Stimulated activated CD4-positive, alpha-beta T cell treated with anti-CD3 and anti-CD28 coated beads, Interleukin-1b, Interleukin-23, amount 100 ng/mL, for 1 hour (primary cell): ENCODE measurements at regions not wholly inside any gene's neighbourhood (a gene's known extent, or its start where the extent isn't known, plus 50 kb on each side); places are given as distances from the start of the nearest gene placed in this dataset.

ENCODE experiments used
- DNase-seq, 2 donors: peaks; one replicate each; pipeline ENCODE4 v3.0.0-alpha.2; 2020; ENCODE audit warnings: low read depth in 2 of 2

DNA sequence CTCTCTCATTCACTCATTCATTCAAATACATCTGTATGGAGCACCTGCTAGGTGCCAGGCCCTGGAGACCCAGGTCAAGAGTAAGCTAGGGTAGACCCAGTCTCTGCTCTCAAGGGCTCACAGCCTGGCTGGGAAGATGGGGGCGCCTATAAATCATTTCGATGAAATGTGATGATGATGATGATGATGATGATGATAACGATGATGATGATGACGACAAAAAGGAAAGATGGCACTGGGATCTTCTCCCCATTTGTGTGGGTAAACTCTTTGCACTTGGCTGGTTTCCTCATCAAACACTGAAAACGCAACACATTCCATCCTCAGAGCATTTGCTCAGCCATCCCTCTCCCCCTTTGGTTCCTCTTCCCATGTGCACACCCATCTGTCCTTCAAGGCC, 188.0 kb upstream of the CDYL start:
- DNase-seq, result no peak

DNA sequence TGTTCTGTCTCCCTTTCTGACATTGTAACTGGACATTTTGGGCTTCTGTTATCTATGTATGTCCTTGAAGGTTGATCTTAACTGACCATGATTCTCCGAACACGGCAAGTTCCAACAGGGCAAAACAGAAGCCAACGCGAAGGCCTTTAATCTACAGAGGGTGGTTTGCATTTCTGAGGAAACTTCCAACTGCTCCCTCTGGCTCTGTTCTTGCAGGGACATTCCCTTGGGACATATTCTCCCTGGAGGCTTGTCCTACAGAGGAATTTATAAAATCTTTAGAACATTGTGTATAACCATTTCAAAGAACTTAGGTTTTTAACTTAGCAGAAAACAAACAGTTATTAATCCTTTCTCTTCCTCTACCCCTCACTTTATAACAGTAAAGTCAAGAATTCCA, 189.0 kb upstream of the CDYL start:
- no peak for DNase-seq

DNA sequence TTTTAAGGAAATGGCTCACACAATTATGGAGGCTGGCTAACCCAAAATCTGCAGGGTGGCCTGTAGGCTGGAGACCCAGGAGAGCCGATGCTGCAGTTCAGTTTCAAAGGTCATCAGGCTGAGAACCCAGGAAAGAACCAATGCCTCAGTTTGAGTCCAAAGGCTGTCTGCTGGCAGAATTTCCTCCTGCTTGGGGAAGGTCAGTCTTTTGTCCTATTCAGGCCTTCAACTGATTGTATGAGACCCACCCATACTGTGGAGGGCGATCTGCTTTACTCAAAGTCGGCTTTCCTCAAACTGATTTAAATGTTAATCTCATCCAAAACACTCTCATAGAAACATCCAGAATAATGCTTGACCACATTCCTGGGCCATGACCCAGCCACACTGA, 189.7 kb upstream of the CDYL start:
- no peak for DNase-seq

DNA sequence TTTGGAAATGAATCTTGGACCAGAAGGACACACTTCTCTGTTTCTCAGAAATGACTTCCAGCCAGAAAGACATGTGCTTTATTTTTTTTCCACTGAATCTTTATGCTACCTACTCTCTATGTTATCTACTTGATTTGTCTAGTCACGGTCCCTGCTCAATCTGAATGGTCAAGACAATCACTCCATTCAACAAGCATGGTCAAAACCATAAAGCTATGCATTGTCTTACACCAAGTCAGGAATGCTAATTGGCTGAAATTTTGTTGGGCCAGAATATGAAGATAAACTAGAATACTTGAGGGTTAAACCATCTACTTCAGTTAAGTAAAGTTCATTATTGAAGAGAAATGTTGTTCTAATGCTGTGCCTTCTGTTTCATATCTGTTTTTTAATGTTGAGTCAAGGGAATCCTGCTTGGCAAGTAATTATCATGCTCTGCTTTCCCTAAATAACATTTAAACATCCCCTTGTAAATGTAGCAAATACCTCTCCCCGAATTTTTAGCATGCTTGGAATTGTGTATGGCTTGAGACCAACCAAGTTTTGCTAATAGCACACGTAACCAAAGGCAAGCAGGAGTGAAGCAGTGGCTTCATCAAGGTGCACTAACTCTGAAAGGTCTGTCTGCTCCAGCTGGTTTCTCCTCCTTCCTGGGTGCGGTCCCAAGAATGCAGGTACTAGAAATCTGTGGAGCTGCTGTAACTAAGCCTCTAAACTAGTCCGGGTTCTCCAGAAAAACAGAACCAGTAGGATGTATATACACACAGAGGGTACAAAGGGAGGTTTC, 190.3 kb upstream of the CDYL start:
- no peak for DNase-seq

DNA sequence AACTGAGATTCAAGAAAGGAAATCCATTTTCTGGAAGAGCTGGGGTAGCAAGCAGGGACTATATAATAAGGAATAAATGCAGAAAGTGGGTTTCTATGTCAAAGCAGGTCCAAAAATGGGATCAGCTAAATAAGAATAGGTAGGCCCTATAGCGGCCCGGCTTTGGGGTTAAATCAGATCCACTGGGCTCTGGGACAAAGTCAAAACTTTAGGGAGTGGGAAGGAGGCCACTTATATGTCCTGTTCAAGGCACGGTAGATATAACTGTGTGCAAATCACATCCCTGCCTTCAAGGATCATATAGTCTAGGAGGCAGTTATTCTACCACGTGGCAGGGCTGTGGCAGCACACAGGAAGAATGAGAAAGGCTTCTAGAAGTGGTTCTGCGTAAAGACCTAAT, 191.4 kb upstream of the CDYL start:
- DNase-seq, result no peak

DNA sequence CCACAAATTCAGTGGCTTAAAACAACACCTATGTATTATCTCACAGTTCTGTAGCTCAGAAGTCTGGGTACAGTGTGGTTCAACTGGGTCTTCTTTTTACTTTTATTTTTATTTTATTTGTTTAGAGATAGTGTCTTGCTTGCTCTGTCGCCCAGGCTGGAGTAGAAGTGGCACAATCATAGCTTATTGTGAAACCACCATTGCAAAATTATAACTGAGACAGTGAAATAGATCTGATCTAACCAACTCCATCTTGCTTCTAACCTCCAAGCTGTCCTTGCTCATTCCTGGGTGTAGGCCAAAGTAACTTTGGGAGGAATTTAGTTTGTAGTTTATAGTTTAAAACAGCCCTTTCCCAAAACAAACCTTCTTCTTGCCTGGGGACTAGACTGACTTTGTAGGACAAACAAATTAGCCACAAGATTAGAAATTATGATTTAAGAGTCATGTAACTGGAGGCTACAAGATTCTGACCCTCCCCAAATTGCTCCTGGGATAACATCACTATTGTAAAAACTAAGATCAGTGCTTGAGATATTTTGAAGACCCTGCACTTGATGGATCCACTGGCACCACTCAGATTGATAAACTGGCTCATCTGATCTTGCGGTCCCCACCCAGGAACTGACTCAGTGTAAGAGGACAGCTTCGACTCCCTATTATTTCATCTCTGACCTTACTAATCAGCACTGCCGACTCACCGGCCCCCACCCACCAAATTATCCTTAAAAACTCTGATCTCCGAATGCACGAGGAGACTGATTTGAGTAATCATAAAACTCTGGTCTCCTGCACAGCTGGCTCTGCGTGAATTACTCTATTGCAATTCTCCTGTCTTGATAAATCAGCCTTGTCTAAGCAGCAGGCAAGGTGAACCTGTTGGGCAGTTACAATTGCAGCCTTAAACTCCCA, 193.4 kb upstream of the CDYL start:
- no peak for DNase-seq

DNA sequence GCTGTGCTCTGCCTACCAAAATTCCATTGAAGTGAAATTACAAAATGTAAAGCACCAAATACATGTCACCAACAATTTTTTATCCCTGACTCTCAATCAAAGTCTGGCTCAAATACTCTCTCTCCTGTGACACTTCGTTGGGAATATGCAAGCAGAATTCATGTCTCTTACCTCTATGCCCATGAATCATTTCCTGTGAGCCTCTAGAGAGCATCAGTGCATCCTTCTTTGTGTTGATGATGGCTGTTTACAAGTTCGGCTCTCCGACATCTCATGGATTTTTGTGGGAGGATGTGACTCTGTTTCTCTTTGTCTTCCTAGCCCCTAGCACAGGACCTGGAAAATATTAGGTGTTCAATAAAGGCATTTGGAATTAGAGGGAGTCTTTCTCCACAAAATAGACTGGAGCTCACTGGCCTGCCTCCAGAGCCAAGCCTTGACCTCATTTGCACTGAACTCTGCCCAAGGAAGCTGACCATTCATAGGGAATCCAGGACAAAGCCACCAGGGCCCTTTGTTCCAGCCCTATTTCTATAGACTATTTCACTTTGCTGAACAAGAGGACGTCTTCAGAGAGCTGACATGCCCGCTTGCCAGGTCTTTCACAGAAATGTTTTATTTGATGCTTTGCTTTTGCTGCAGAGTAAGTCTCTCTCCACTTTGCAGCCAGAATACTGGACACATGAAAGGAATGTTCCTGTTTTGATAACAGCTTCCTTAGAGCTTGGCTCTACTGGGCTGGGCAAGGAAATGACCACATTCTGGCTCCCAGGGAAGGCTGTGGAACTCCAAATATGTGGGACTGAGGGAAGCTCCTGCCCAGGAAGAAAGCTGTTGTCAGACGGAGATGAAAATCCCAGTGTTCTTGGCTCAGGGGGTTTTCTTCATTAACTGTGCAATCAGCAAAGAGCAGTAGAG, 194.5 kb upstream of the CDYL start:
- DNase-seq, result no peak

DNA sequence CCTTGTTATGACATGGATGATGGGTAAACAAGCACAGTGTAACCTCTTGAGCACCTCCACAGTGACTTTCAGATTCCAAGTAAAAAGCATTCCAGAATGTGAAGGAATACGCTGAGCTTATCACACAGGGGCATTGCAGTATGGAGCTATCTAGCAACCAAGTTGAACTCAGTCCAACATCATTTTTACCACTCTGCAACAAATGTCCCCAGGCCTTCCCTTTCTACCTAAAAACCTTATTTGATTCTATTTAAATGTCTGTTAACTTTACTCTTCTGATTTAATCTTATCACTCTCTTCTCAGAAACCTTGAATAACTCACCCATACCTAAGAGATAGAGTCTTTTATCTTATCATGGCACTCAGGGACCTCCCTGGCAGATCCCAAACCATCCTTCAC, 195.8 kb upstream of the CDYL start:
- DNase-seq, result no peak

DNA sequence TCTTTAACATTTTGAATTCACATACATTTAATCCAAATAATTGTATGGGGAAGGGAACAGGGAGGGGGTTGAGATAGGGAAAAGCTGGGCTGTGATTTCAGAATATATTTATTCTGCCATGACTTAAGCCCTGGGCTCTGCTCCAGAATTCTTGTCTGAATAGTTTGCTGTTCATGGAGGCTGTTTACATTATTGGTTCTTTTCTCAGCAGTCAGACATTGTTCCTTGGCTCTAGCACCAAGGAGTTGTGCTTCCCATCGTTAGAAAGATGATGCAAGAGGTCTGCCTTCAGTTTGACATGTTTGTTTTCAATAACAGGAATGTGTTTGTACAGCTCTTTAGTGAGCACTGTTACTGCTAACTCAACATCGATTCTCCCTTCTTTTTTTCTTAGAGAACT, 198.8 kb upstream of the CDYL start:
- no peak for DNase-seq

DNA sequence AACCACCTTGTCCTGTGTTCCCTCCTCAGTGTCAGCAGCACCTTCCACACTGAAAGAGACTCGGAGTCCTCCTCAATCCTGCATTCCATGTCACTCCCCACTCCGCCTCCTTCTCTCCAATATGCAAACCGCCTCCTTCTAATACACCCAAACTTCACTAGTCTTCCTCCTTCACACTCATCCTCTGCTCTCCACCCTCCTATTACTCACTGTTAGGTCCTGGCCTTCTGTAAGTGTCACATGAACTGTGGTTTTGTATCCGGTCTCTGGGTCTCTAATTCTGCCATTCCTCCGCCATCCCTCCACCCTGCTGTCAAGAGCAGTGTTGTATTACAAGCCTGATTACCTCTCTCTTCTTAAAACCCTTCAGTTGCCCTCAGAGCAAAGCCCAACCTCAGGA, 200.5 kb upstream of the CDYL start:
- DNase-seq, result no peak

DNA sequence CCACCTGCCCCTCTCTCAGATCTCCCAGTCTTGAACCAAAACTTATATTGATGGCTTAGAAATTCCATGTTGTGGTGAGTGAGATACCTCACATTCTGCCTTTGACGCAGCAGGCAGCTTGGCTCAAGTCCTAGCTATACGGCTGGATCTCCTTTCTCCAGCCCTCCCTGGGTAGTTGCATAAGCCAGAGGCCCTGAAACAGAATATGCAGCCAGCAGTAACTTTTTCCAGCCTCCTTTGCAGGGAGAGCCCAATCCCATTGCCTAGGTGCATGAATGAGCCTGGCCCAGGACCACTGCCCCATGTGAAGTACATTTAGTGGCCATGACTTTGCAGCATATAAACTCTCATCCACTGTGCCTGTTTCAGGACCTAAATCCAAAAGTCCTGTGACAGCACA, 202.2 kb upstream of the CDYL start:
- no peak for DNase-seq

DNA sequence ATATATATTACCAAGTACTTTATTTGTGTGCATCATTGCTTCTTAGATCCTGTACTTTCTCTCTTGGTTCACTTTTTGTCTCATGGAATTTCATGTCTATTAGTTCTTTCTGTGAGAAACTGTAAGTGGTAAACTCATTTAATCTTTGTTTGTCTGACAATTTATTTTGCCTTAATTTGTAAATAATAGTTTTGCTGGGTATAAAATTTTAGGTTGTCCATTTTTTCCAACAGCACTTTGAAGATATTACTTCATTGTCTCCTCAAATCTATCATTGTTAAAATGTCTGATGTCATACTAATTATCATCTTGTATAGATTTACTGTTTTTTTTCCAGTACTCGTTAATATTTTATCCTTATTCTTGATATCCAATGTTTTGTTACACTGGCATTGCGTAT, 205.2 kb upstream of the CDYL start:
- no peak for DNase-seq

DNA sequence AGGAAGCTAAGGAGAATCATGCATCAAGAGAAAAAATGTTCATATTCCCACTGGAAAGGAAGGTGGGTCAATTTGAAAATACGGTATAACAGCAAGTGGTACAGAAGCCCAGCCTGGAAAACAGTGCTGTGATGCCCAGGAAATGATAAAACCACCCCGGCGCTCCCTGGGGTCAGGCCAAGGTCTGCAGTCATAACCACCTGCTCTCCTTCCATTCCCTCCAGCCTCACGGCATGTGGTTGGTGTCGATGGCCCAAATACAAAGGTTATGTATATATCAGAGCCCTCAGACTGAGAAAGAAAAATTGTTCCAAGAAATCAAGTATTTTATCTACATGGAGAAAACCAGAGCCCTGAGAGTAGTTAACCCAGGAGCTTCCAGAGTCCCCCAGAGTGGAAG, 208.1 kb upstream of the CDYL start:
- no peak for DNase-seq

DNA sequence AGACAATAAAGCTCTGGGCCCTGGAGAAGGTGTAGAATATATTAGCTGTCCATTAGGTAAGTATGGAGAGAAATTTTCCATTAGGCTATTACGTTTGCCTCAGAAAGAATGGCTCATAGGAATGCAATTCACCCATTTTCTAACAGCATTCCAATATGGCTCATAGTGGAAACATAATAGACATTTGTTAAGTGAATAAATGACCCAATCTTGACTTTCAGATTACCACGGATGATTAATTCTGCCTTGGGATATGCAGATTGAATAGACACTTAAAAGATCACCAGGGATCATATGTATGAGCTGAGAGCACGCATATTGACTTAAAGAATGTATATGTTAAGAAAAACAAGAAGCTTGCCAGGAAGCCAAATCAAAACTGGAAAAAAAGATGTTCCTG, 209.1 kb upstream of the CDYL start:
- DNase-seq, result no peak

DNA sequence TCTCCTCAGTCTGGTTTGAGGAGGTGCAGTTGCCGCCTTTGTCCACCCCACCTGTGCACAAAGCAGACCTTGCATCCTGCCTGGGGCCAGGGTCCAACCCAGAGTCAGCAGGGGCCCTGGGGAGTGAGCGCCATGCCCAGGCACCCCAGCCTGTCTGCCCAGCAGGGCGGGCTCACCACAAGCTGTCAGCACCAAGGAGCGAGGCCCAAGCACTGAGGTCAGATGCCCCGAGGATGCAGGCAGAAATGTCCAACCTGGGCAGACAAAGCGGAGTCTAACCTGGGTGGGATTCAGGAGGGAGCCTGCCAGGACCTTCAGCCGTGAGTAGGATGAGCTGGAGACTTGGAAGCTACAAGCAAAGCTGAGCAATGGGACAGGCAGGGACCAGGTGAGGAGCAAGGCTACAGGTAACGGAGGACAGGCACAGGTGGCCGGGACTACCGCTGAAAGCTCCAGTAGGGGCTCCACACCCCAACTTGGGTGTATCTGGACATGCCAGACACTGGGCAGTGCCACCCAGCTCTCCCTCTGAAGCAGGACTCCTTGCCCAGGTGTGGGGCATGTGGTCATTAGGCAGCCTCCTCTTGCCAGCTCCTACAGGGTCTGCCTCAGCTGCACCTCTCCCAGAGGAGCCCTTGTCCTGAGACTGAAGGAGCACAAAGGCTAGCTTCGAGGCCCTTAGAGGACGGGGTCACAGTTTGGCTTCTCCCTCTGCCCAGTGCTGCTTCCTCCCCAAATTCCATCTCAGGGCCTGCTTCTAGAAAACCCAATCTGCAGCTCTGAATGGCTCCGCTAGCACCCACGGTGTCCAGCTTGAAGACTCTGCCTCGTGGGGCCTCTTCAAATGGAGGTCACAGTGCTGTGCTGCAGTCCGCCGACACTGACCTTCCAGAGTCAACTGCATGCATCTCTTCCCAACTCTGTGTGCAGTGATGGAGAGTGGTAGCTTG, 210.6 kb upstream of the CDYL start:
- DNase-seq, result no peak

DNA sequence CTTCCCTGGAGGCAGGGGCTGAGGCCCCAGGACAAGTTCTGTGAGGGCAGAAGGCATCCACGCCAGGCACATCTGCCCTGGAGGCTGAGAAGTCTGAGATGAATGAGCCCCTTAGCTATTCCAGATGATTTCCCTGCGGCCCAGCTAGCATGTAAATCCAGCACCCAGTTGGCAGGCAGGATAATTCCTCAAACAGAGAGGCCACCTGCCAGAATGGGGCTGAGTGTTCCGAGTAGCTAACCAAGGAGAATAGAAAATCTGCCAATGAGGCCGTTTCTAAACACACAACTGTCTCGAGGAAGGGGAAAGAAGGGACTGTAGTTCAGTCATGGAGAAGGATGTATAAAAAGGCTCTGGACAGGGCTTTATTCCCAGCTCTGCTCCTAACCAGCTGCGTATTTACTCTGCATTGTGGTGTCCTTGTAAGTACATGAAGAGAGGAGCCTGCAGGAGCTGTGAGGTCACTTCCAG, 211.4 kb upstream of the CDYL start:
- DNase-seq, result no peak

DNA sequence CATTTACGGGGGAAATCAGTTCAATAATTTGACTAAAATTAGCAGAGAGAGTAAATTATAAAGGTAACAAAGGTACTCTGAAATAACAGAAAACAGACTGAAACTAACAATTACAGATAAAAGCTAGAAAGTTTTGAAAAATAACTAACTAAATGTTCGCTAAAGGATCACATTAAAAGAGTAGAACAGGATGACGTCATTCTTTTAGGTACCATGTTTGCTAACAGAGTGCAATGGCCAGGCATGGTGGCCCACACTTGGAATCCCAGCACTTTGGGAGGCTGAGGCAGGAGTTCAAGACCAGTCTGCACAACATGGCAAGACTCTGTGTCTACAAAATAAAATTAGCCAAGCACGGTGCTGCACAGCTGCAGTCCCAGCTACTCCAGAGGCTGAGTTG, 212.3 kb upstream of the CDYL start:
- no peak for DNase-seq

DNA sequence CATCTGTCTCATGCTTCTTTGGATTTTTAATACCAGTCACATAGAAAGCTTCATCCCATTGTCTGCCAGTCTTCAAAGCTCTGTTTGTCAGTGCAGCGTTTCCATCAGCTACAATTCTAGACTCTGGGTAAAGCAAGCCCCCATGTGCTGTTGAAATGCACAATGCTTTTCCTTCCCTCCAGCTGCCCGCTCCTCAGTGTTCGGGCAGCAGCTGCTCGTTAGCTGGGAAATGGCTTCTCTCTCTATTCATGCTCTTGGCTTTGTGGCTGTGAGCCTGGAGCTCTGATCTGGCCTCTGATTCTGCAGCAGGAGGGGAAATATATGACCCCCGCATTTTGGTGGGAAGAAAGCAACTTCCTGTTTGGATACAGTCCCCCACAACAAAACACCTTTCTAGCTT, 213.0 kb upstream of the CDYL start:
- no peak for DNase-seq

DNA sequence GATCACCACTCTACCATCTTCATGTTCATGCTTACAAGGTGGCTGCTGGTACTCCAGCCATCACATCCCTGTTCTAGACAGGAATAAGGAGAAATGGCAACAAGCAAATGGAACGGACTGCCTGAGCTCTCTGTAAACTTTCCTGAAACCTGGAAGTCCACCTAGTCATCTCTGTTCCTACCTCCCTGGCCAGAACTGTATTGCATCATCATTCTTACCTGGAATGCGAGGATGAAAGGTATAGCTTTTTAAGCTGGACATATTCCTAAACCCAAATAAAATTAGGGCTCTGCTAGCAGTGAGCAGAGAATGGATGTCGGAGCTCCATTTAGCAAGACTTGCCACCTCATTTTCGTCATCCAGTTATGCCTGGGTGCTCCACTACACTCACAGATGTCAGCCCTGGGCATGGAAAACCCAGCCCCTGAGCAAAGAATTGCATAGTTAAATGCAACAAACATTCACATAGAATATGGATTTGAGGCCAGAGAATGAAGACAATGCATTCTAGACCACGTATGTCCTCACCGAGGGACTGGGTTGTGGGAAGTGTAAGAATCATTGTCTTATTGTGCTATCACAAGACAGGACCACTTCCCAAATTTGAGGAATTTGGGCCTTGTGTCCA, 214.3 kb upstream of the CDYL start:
- no peak for DNase-seq

DNA sequence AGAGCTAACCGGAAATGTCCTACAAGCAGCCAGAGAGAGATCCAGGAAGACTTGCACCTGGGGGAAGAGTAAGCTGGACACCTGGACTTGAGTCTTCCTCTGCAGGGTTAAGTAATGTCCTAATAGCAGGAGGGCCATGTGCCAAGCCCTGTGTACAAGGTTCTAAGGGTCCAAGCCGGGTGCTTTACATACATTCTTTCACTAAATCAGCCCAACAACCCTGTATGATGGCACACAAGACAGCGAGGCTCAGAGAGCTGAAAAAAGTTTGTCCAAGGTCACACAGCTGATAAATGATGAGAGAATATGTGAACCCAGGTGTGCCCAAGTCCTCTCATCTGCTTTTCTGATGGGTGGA, 215.1 kb upstream of the CDYL start:
- DNase-seq, result no peak
